H1 (cell line): ENCODE measurements at regions not wholly inside any gene's neighbourhood (a gene's known extent, or its start where the extent isn't known, plus 50 kb on each side); places are given as distances from the start of the nearest gene placed in this dataset.

Experiments
- CTCF ChIA-PET: fragments of 300-600 bp; sonication (Branson Sonifier 250); formaldehyde crosslinking; loops from one replicate; lab custom pipeline; 2021; ENCODE audit not compliant: partially characterized antibody; lab: Charles Lee
- POLR2A ChIA-PET: fragments of 300-600 bp; sonication (Branson Sonifier 250); formaldehyde crosslinking; loops from one replicate; lab custom pipeline; 2021; ENCODE audit warnings: inconsistent platforms; ENCODE audit not compliant: partially characterized antibody; lab: Charles Lee
- DNase-seq, 2 experiments: peaks; one replicate each; pipeline versions ENCODE4 v3.0.0 to v3.0.0-alpha.2; 2010 to 2022; ENCODE audit warnings: low spot score in 2 of 2, low read depth in 1 of 2, mixed read lengths in 1 of 2
- FAIRE-seq: peaks from 2 replicates; lab custom pipeline; 2011; peaks lifted over from hg19 to GRCh38; lab: Jason Lieb, UNC
- H2AFZ ChIP-seq: 2 replicates; pipeline ENCODE4 v1.8.1; 2012; ENCODE audit warnings: low read length, inconsistent platforms
- H2AK5ac ChIP-seq: 2 replicates; pipeline ENCODE4 v1.6.1; 2013; ENCODE audit warnings: low read depth, low read length
- H2BK120ac ChIP-seq: replicated peaks from 2 replicates; pipeline ENCODE3; 2013; ENCODE audit warnings: low read depth, low read length, inconsistent platforms
- H2BK12ac ChIP-seq: 2 replicates; pipeline ENCODE4 v1.6.1; 2013; ENCODE audit warnings: low read depth, low read length
- H2BK15ac ChIP-seq: 2 replicates; pipeline ENCODE4 v1.6.1; 2013; ENCODE audit warnings: low read length
- H2BK20ac ChIP-seq: 2 replicates; pipeline ENCODE4 v1.6.1; 2013; ENCODE audit warnings: low read length
- H2BK5ac ChIP-seq: 2 replicates; pipeline ENCODE4 v1.6.1; 2013; ENCODE audit warnings: low read depth, low read length
- H3K14ac ChIP-seq: 2 replicates; pipeline ENCODE4 v1.6.1; 2013; ENCODE audit warnings: inconsistent platforms; ENCODE audit not compliant: insufficient read length
- H3K18ac ChIP-seq: 2 replicates; pipeline ENCODE4 v1.6.1; 2013; ENCODE audit warnings: low read length; ENCODE audit errors: extremely low read depth
- H3K23ac ChIP-seq: 2 replicates; pipeline ENCODE4 v1.6.1; 2013; ENCODE audit warnings: inconsistent platforms; ENCODE audit not compliant: insufficient read length
- H3K23me2 ChIP-seq: 2 replicates; pipeline ENCODE4 v1.6.1; 2013; ENCODE audit warnings: low read depth, low read length
- H3K27ac ChIP-seq: 2 replicates; pipeline ENCODE4 v1.6.1; 2011; ENCODE audit warnings: low read depth, low read length, inconsistent platforms
- H3K27me3 ChIP-seq, 4 experiments: replicated peaks in 1 of 4; 1 replicate in 1 of 4; 2 replicates in 3 of 4; pipeline versions ENCODE4 v1.6.1 to v1.8.1; 2011 to 2013; ENCODE audit warnings: low read length in 3 of 4, mild to moderate bottlenecking in 3 of 4, inconsistent platforms in 2 of 4, mixed read lengths in 2 of 4, moderate library complexity in 1 of 4; ENCODE audit not compliant: control insufficient read depth in 3 of 4, insufficient read depth in 3 of 4; ENCODE audit errors: extremely low read depth in 1 of 4
- H3K36me3 ChIP-seq, 4 experiments: 2 replicates each; pipeline versions ENCODE4 v1.6.1 to v1.8.1; 2011 to 2013; ENCODE audit warnings: mild to moderate bottlenecking in 4 of 4, low read length in 3 of 4, moderate library complexity in 2 of 4, control low read depth in 1 of 4, inconsistent platforms in 1 of 4; ENCODE audit not compliant: insufficient read depth in 4 of 4, control insufficient read depth in 2 of 4
- H3K4ac ChIP-seq: replicated peaks from 2 replicates; pipeline ENCODE3; 2013; ENCODE audit warnings: low read length, low read depth, mixed read lengths, inconsistent platforms; ENCODE audit not compliant: insufficient read length
- H3K4me1 ChIP-seq, 4 experiments: replicated peaks in 1 of 4; 1 replicate in 1 of 4; 2 replicates in 3 of 4; pipeline versions ENCODE4 v1.6.1 to v1.8.1; 2011 to 2013; ENCODE audit warnings: low read length in 3 of 4, inconsistent platforms in 2 of 4, mixed read lengths in 1 of 4; ENCODE audit not compliant: insufficient read depth in 4 of 4, control insufficient read depth in 3 of 4
- H3K4me2 ChIP-seq, 2 experiments: 2 replicates each; pipeline versions ENCODE4 v1.6.1 to v1.8.1; 2011 to 2013; ENCODE audit warnings: low read depth in 2 of 2, low read length in 2 of 2, control low read depth in 1 of 2, inconsistent platforms in 1 of 2, mild to moderate bottlenecking in 1 of 2; ENCODE audit not compliant: insufficient read depth in 1 of 2
- H3K4me3 ChIP-seq, 4 experiments: fragments of 200-600, 300-600 bp in 1 of 4; sonication (generic), shearing (Covaris generic), sonication (Bioruptor Twin) in 1 of 4; 2 replicates each; pipeline versions ENCODE4 v1.5.1 to v1.8.1; 2011 to 2016; ENCODE audit warnings: low read length in 4 of 4, low read depth in 3 of 4, control low read depth in 2 of 4, inconsistent platforms in 2 of 4, mild to moderate bottlenecking in 2 of 4, mixed read lengths in 1 of 4, moderate library complexity in 1 of 4; ENCODE audit not compliant: insufficient read depth in 2 of 4; ENCODE audit errors: extremely low read depth in 1 of 4
- H3K56ac ChIP-seq: replicated peaks from 2 replicates; pipeline ENCODE3; 2013; ENCODE audit warnings: low read depth, mild to moderate bottlenecking, mixed read lengths, low read length, inconsistent platforms; ENCODE audit not compliant: insufficient read length
- H3K79me1 ChIP-seq: 2 replicates; pipeline ENCODE4 v1.6.1; 2013; ENCODE audit warnings: low read depth, low read length, control low read depth
- H3K79me2 ChIP-seq, 2 experiments: 2 replicates each; pipeline versions ENCODE4 v1.6.1 to v1.8.1; 2012 to 2013; ENCODE audit warnings: low read length in 2 of 2, mild to moderate bottlenecking in 2 of 2, inconsistent platforms in 1 of 2; ENCODE audit not compliant: insufficient read depth in 2 of 2, control insufficient read depth in 1 of 2
- H3K9ac ChIP-seq, 4 experiments: replicated peaks in 1 of 4; 1 replicate in 1 of 4; 2 replicates in 3 of 4; pipeline versions ENCODE4 v1.6.1 to v1.8.1; 2011 to 2013; ENCODE audit warnings: low read depth in 3 of 4, low read length in 3 of 4, control low read depth in 2 of 4, mild to moderate bottlenecking in 2 of 4, moderate library complexity in 2 of 4, inconsistent platforms in 1 of 4; ENCODE audit errors: extremely low read depth in 1 of 4
- H3K9me3 ChIP-seq, 2 experiments: 2 replicates each; pipeline versions ENCODE4 v1.6.1 to v1.8.1; 2012 to 2013; ENCODE audit warnings: mild to moderate bottlenecking in 2 of 2, moderate library complexity in 2 of 2, control low read depth in 1 of 2, inconsistent platforms in 1 of 2, low read depth in 1 of 2, low read length in 1 of 2, mixed read lengths in 1 of 2; ENCODE audit not compliant: insufficient read depth in 2 of 2
- H4K20me1 ChIP-seq, 2 experiments: replicated peaks in 1 of 2; 2 replicates each; pipeline versions ENCODE3 to v1.8.1; 2011 to 2013; ENCODE audit warnings: inconsistent platforms in 2 of 2, low read length in 2 of 2, mild to moderate bottlenecking in 1 of 2; ENCODE audit not compliant: insufficient read depth in 2 of 2, control insufficient read depth in 1 of 2
- H4K5ac ChIP-seq: 2 replicates; pipeline ENCODE4 v1.6.1; 2013; ENCODE audit warnings: low read length, low read depth, mixed read lengths, inconsistent platforms; ENCODE audit not compliant: insufficient read length
- H4K8ac ChIP-seq: 2 replicates; pipeline ENCODE4 v1.8.0; 2013; ENCODE audit warnings: mild to moderate bottlenecking, moderate library complexity, low read length, inconsistent platforms; ENCODE audit not compliant: insufficient read depth; ENCODE audit errors: extremely low read depth
- H4K91ac ChIP-seq: replicated peaks from 2 replicates; pipeline ENCODE3; 2013; ENCODE audit warnings: low read length, mixed read lengths, inconsistent platforms; ENCODE audit not compliant: insufficient read length
- BACH1 ChIP-seq: IDR thresholded peaks from 2 replicates; pipeline ENCODE4 v1.6.1; 2012; ENCODE audit warnings: low read length, improper control_type of control experiment
- BCL11A ChIP-seq, 2 experiments: IDR thresholded peaks; one replicate each; pipeline ENCODE4 v1.6.1; 2011; ENCODE audit warnings: low read depth in 2 of 2, low read length in 2 of 2, mild to moderate bottlenecking in 2 of 2
- CREB1 ChIP-seq: IDR thresholded peaks from 2 replicates; pipeline ENCODE4 v1.6.1; 2012; ENCODE audit warnings: inconsistent platforms
- EGR1 ChIP-seq: IDR thresholded peaks from 2 replicates; pipeline ENCODE4 v1.6.1; 2011; ENCODE audit warnings: low read depth, low read length, borderline replicate concordance
- FOSL1 ChIP-seq: IDR thresholded peaks from 2 replicates; pipeline ENCODE4 v1.6.1; 2011; ENCODE audit warnings: mild to moderate bottlenecking, low read depth, low read length, moderate library complexity; ENCODE audit not compliant: insufficient read depth
- GTF2F1 ChIP-seq: IDR thresholded peaks from 2 replicates; pipeline ENCODE4 v1.6.1; 2012; ENCODE audit warnings: low read depth, low read length, improper control_type of control experiment, borderline replicate concordance
- NANOG ChIP-seq: IDR thresholded peaks from 2 replicates; pipeline ENCODE4 v1.6.1; 2011; ENCODE audit warnings: low read length, low read depth, mild to moderate bottlenecking, inconsistent platforms; ENCODE audit not compliant: insufficient read depth, poor library complexity, severe bottlenecking
- RFX5 ChIP-seq: IDR thresholded peaks from 2 replicates; pipeline ENCODE4 v1.6.1; 2011; ENCODE audit warnings: low read depth, low read length, improper control_type of control experiment, borderline replicate concordance
- RXRA ChIP-seq: IDR thresholded peaks from 2 replicates; pipeline ENCODE4 v1.6.1; 2011; ENCODE audit warnings: low read depth, mild to moderate bottlenecking, low read length, moderate library complexity; ENCODE audit not compliant: insufficient read depth
- SIN3A ChIP-seq, 2 experiments: IDR thresholded peaks in 1 of 2; conservative IDR thresholded peaks in 1 of 2; 2 replicates each; pipeline ENCODE4 v1.6.1; 2011 to 2012; ENCODE audit warnings: low read length in 2 of 2, improper control_type of control experiment in 1 of 2, low read depth in 1 of 2, mild to moderate bottlenecking in 1 of 2
- SIX5 ChIP-seq: IDR thresholded peaks from 2 replicates; pipeline ENCODE4 v1.6.1; 2011; ENCODE audit warnings: mild to moderate bottlenecking, low read depth, low read length
- SRF ChIP-seq: IDR thresholded peaks from 2 replicates; pipeline ENCODE4 v1.6.1; 2011; ENCODE audit warnings: mild to moderate bottlenecking, low read depth, low read length, moderate library complexity
- TAF7 ChIP-seq: optimal IDR thresholded peaks from 2 replicates; pipeline ENCODE3; 2011; ENCODE audit warnings: low read depth, mild to moderate bottlenecking, inconsistent platforms, low read length, moderate library complexity, borderline replicate concordance
- TCF12 ChIP-seq: IDR thresholded peaks from 2 replicates; pipeline ENCODE4 v1.6.1; 2011; ENCODE audit warnings: low read depth, mild to moderate bottlenecking, low read length
- TEAD4 ChIP-seq: IDR thresholded peaks from 2 replicates; pipeline ENCODE4 v1.6.1; 2012; ENCODE audit warnings: low read depth, low read length, inconsistent platforms, mixed read lengths
- ZNF274 ChIP-seq: IDR thresholded peaks from 2 replicates; pipeline ENCODE4 v1.7.0; 2012; ENCODE audit warnings: low read length, borderline replicate concordance; ENCODE audit errors: extremely low read depth
- WGBS, 2 experiments: shearing (Covaris generic) in 1 of 2; methylation state at CpG; one replicate each; pipeline versions ENCODE4 v1.1.6 to v1.1.7; 2013 to 2015; ENCODE audit warnings: low lambda C conversion rate in 2 of 2, mixed read lengths in 2 of 2, inconsistent platforms in 1 of 2, low coverage in 1 of 2, missing lambda C conversion rate in 1 of 2; ENCODE audit not compliant: insufficient replicate concordance in 2 of 2, insufficient coverage in 1 of 2, insufficient read length in 1 of 2; ENCODE audit errors: extremely low coverage in 1 of 2, missing lambda C conversion rate in 1 of 2; 5-methylcytosine and 5-hydroxymethylcytosine counted together

- no peaks in the 10 kb centered on the region for H3K23me2 ChIP-seq
- no peak overlapping the region for H2BK5ac ChIP-seq
- no peak overlapping the region for H3K18ac ChIP-seq
- no peaks in the 10 kb centered on the region for H3K79me2 ChIP-seq
- ChIA-PET POLR2A (no interaction called here), CTCF (interaction anchor here (0.6 to 3.6 kb wide), 3 partner anchors 11 to 448 kb away, joined by 3 to 12 read pairs (median 6); no protein-coding TSS in a partner anchor)
- H3K23ac ChIP-seq = no peak overlapping the region
- H4K5ac ChIP-seq = no peak overlapping the region
- H3K56ac ChIP-seq = no peak overlapping the region
- no peaks in the 10 kb centered on the region for H3K79me1 ChIP-seq
- H3K14ac ChIP-seq = no peak overlapping the region
- no peaks in the 10 kb centered on the region for H3K4me1 ChIP-seq
- H3K9me3 ChIP-seq = peaks cover 0 to 5% of the 10 kb centered on the region in 2 experiments; a peak in 1 of 4 replicates
- no peak overlapping the region for H3K4me3 ChIP-seq
- no peak for DNase-seq
- no peak overlapping the region for H4K8ac ChIP-seq
- WGBS, 2 experiments = 95% methylated on average over 1 of the region's 1 CpG; no CpG with 5 or more reads in 1 of the 2 experiments
- FAIRE-seq = no peak
- no peaks in the 10 kb centered on the region for H3K36me3 ChIP-seq
- no peak overlapping the region for H3K27ac ChIP-seq
- H3K27me3 ChIP-seq = no peaks in the 10 kb centered on the region
- H3K4ac ChIP-seq = no peak overlapping the region
- H4K20me1 ChIP-seq = no peaks in the 10 kb centered on the region
- H2BK20ac ChIP-seq = no peak overlapping the region
- H2BK120ac ChIP-seq = no peak overlapping the region
- H2AK5ac ChIP-seq = no peak overlapping the region
- no peak overlapping the region for H2BK15ac ChIP-seq
- no peak overlapping the region for H2BK12ac ChIP-seq
- no peak overlapping the region for H4K91ac ChIP-seq
- H2AFZ ChIP-seq = no peak overlapping the region
- no peak overlapping the region for H3K9ac ChIP-seq
- H3K4me2 ChIP-seq = no peak overlapping the region
- TF ChIP-seq EGR1 (no peak), TCF12 (no peak), GTF2F1 (no peak), TEAD4 (no peak), RXRA (no peak), FOSL1 (no peak), NANOG (no peak), CREB1 (no peak), SIX5 (no peak), ZNF274 (no peak), SIN3A (conservative IDR thresholded peaks at IDR 0.05 in 1 of 2, IDR thresholded peaks at IDR 0.05 in 1 of 2; ENCODE audit: low read depth in 1 of 2, low read length in 2 of 2) (no peak), TAF7 (no peak), SRF (no peak), BACH1 (no peak), RFX5 (no peak), BCL11A (IDR thresholded peaks at IDR 0.05; ENCODE audit: low read depth in 2 of 2, low read length in 2 of 2) (no peak)
These were observed 601.2 kb downstream of the LMO4 start for GRCh38 chr1:87929906-87930305.
